ENCODE measurements at regions not wholly inside any gene's neighbourhood (a gene's known extent, or its start where the extent isn't known, plus 50 kb on each side); places are given as distances from the start of the nearest gene placed in this dataset.

- no peaks in the 10 kb centered on the region for H3K36me3 ChIP-seq (replicated peaks in 1 of 2; ENCODE audit: control insufficient read depth in 1 of 2, insufficient read depth in 2 of 2, low read length in 2 of 2)
- H3K4me1 ChIP-seq (ENCODE audit: control insufficient read depth in 1 of 2, insufficient read depth in 2 of 2, low read length in 2 of 2), result peaks cover 0 to 8% of the 10 kb centered on the region in 2 donors
- TF ChIP-seq CTCF (IDR thresholded peaks at IDR 0.05), result no peak
- H3K36me3 Mint-ChIP-seq, result no peaks in the 10 kb centered on the region
- H4K20me1 ChIP-seq (ENCODE audit: insufficient read depth, low read length), result no peaks in the 10 kb centered on the region
- H3K9ac ChIP-seq (ENCODE audit: insufficient read depth, low read length, poor library complexity, severe bottlenecking), result no peak overlapping the region
- peaks cover 2 to 4% (median 3%) of the 10 kb centered on the region in 3 donors for H3K27me3 Mint-ChIP-seq (ENCODE audit: low read depth in 3 of 3)
- no peaks in the 10 kb centered on the region for H3K27me3 ChIP-seq (ENCODE audit: control insufficient read depth in 2 of 2, insufficient read depth in 2 of 2, low read length in 2 of 2)
- 100% methylated on average over 1 of the region's 3 CpGs for WGBS (ENCODE audit: insufficient coverage)
- H2AFZ ChIP-seq (ENCODE audit: insufficient read depth, low read depth, low read length, poor library complexity, severe bottlenecking), result no peak overlapping the region
- intact Hi-C loops (cut with micrococcal nuclease), result no loop called here
- H3K4me2 ChIP-seq (replicated peaks; ENCODE audit: extremely low read depth, low read length, poor library complexity, severe bottlenecking), result no peak overlapping the region
- peaks cover 5 to 10% of the 10 kb centered on the region in 2 donors for H3K9me3 ChIP-seq (replicated peaks in 1 of 2; ENCODE audit: control insufficient read depth in 1 of 2, insufficient read depth in 1 of 2, low read length in 2 of 2)
- H3K27ac Mint-ChIP-seq, result no peak overlapping the region
- H3K4me3 ChIP-seq (replicated peaks in 1 of 3; ENCODE audit: low read depth in 2 of 3, low read length in 3 of 3), result no peak overlapping the region
- no peak for DNase-seq
- no peak overlapping the region for H3K27ac ChIP-seq (ENCODE audit: low read depth in 1 of 2, low read length in 2 of 2)
- H3K79me2 ChIP-seq (ENCODE audit: insufficient read depth, low read length), result no peaks in the 10 kb centered on the region
- peaks cover 2% of the 10 kb centered on the region for H3K4me1 Mint-ChIP-seq
- H3K4me3 Mint-ChIP-seq, result no peak overlapping the region
- H3K9me3 Mint-ChIP-seq, result peaks cover 3 to 9% (median 7%) of the 10 kb centered on the region in 7 donors
These were observed 70.7 kb upstream of the GTF3A start for GRCh38 chr13:27353708-27354107.

GRCh38 chr13:27354379-27354778 is 70.0 kb upstream of the GTF3A start:
- intact Hi-C loops (cut with micrococcal nuclease), result no loop called here
- Mint-ChIP-seq H3K4me3 (no peak overlapping the region), H3K9me3 (peaks cover 3 to 9% (median 7%) of the 10 kb centered on the region in 7 donors), H3K27me3 (ENCODE audit: low read depth in 3 of 3) (peaks cover 2 to 4% (median 3%) of the 10 kb centered on the region in 3 donors), H3K27ac (no peak overlapping the region), H3K36me3 (no peaks in the 10 kb centered on the region), H3K4me1 (peaks cover 2% of the 10 kb centered on the region)
- Histone ChIP-seq H3K4me2 (replicated peaks; ENCODE audit: extremely low read depth, low read length, poor library complexity, severe bottlenecking) (no peak overlapping the region), H3K4me3 (replicated peaks in 1 of 3; ENCODE audit: low read depth in 2 of 3, low read length in 3 of 3) (no peak overlapping the region), H3K36me3 (replicated peaks in 1 of 2; ENCODE audit: control insufficient read depth in 1 of 2, insufficient read depth in 2 of 2, low read length in 2 of 2) (no peaks in the 10 kb centered on the region), H3K79me2 (ENCODE audit: insufficient read depth, low read length) (no peaks in the 10 kb centered on the region), H4K20me1 (ENCODE audit: insufficient read depth, low read length) (no peaks in the 10 kb centered on the region), H3K9ac (ENCODE audit: insufficient read depth, low read length, poor library complexity, severe bottlenecking) (no peak overlapping the region), H3K27me3 (ENCODE audit: control insufficient read depth in 2 of 2, insufficient read depth in 2 of 2, low read length in 2 of 2) (no peaks in the 10 kb centered on the region), H3K9me3 (replicated peaks in 1 of 2; ENCODE audit: control insufficient read depth in 1 of 2, insufficient read depth in 1 of 2, low read length in 2 of 2) (peaks cover 5 to 10% of the 10 kb centered on the region in 2 donors), H3K27ac (ENCODE audit: low read depth in 1 of 2, low read length in 2 of 2) (no peak overlapping the region), H3K4me1 (ENCODE audit: control insufficient read depth in 1 of 2, insufficient read depth in 2 of 2, low read length in 2 of 2) (peaks cover 0 to 8% of the 10 kb centered on the region in 2 donors), H2AFZ (ENCODE audit: insufficient read depth, low read depth, low read length, poor library complexity, severe bottlenecking) (no peak overlapping the region)
- no peak for DNase-seq
- TF ChIP-seq CTCF (IDR thresholded peaks at IDR 0.05), result no peak
- WGBS (ENCODE audit: insufficient coverage), result no CpG with 5 or more reads among the region's 3 CpGs

Data from CD14-positive monocyte (primary cell).